ENCODE measurements at regions not wholly inside any gene's neighbourhood (a gene's known extent, or its start where the extent isn't known, plus 50 kb on each side); places are given as distances from the start of the nearest gene placed in this dataset.

DNA sequence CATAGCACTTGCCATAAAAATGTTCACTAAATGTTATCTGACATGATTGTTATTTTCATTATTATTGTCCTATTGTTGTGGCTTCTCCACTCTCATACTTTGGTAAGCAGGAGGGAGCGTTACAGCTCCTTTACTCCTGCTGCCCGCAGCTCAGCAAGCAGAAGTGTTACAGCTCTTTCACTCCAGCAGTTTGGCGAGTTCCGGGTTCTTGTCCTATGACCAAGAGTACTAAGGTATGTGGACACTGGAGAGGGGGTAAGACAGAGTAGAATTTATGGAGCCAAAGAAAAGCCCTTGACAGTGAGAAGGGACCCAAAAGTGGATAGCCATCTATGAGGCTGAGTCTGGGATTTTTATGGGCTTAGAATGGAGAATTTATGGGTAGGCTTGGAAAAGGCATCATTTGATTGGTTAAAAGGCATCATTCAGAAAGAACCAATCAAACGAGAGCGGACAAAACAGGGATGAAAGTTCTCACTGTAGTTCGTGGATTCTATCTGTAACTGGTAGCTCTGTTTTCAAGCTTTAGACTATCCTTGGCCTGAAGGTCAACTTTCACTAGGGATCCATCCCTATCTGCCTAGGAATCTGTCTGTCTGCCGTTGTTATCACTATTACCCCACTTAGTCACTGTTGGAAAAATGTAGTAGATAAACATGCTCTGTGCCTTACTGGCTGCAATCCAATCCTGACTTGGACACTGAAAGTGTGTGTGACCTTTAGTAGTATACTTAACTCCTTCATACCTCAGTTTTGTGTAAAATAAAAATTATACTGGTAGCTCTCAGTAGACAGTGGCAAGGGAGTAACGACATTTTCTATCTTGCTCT, 545.6 kb upstream of the LCORL start:
- no peak for DNase-seq (ENCODE audit: low read depth)

DNA sequence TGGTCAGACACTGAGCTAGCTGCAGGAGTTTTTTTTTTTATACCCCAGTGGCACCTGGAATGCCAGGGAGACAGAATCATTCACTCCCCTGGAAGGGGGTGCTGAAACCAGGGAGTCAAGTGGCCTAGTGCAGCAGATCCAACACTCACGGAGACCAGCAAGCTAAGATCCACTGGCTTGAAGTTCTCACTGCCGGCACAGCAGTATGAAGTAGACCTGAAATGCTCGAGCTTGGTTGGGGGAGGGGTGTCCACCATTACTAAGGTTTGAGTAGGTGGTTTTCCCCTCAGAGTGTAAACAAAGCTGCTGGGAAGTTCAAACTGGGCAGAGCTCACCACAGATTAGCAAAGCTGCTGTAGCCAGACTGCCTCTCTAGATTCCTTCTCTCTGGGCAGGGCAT, 537.9 kb upstream of the LCORL start:
- DNase-seq (ENCODE audit: low read depth): no peak

DNA sequence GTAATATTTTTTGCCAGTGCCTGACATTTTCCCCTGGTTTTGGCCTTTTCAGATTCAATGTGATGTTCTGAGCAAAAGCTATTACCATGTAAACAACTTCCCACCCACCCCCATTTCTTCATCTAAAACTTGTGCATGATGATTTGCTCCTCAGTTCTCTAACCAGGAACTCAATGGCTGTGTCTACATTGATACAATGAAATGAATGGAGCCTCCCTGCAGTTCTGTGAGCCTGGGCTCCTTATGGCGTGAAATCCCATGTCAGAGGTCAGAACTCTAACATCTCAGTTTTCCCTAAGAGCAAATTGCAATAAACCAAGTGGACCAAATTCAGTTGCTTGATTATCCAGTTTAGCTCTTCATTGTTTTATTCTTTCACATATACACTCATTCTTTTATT, 534.8 kb upstream of the LCORL start:
- no peak for DNase-seq (ENCODE audit: low read depth)

DNA sequence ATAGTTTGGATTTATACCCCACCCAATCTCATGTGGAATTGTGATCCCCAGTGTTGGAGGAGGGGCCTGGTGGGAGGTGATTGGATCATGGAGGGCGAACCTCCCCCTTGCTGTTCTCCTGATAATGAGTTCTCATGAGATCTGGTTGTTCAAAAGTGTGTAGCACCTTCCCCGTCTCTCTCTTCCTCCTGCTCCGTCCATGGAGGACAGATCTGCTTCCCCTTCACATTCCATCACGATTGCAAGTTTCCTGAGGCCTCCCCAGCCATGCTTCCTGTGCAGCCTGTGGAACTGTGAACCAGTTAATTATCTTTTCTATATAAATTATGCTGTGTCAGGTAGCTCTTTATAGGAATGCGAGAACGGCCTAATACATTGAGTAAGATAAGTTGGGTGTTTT, 518.8 kb upstream of the LCORL start:
- DNase-seq (ENCODE audit: low read depth): no peak

DNA sequence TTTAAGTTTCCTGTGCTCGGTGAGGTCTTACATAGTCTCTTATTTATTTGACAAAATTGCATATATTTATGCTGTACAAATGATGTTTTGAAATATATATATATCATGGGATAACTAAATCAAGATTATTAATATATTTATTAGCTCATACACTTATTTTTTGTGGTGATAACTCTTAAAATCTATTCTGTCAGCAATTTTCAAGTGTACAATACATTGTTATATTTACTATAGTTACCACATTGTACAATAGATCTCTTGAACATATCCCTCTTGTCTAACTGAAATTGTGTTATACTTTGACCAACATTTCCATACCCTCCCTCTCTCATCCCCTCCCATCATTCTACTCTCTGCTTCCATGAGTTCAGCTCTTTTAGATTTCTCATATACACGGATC, 516.6 kb upstream of the LCORL start:
- no peak for DNase-seq (ENCODE audit: low read depth)

DNA sequence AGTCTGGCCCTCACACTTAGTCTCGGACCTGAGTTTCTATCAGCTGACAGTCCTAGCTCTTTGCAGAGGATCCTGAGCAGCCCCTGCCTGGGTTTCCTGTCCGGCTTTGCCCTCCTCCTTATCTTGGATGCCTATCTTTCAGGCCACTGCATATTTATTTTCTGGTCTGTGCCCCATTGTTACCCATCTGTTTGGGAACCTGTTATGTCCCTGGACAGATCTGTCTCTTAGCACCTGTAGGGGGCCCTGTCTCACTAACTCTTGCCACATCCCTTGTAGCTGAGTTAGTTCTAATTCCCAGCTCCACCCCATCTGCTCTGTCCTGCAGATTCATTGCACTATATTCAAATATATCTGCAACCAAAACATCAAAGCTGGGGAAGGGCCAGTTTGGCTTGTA, 514.9 kb upstream of the LCORL start:
- no peak for DNase-seq (ENCODE audit: low read depth)

DNA sequence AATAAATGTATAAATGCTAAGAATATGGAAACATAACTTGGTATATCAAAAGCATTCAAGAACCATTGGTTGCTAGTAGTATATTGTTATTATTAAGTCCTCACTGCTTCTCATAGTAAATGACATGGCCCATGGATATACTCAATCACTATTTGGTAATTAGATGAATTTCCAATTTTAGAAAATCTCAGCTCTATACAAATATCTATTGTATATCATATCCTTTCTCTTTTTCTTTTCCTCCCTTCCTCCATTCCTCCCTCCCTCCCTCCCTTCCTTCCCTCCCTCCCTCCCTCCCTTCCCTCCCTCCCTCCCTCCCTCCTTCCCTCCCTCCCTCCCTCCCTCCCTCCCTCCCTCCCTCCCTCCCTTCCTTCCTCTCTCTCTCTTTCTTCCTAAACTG, 514.4 kb upstream of the LCORL start:
- no peak for DNase-seq (ENCODE audit: low read depth)

DNA sequence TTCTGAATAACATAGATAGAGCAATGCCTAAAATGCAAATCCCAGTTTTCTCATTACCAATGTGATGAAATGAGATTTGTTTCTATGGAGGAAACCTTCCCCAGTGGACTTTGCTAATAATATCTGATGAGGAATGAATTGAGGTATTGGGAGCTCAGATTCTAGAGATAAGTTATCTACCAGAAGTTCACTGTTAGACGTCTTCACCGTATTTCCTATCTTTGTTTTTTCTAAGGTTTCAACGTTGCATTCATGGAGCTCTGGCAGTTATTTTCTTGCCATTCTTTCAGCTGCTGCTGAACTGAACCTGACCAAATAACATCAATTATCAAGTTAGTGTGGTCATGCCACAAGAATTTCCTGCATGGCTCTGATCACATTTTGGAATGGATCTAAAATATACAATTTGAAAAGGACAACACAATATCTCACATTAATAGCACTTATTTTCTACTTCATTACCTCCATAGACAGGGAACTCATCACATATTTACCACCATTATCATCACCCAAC, 511.8 kb upstream of the LCORL start:
- DNase-seq (ENCODE audit: low read depth): no peak

DNA sequence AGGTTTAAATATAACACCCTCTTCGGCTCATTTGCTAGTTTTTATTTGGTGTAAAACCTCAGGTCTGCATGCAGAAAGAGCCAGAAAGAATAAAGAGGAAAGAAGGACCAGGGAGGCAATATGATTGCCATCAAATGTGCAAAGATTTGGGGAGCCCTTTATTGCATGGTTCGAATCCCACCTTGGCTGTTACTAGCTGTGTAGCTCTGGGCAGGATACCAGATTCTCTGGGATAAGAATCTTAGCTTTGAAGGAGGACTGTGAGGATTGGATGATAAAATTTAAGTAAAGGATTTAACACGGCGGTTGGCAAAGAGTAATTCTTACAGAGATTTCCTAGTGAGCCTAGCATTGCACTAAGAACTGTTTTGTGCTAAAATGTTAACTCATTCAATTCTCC, 510.2 kb upstream of the LCORL start:
- no peak for DNase-seq (ENCODE audit: low read depth)

DNA sequence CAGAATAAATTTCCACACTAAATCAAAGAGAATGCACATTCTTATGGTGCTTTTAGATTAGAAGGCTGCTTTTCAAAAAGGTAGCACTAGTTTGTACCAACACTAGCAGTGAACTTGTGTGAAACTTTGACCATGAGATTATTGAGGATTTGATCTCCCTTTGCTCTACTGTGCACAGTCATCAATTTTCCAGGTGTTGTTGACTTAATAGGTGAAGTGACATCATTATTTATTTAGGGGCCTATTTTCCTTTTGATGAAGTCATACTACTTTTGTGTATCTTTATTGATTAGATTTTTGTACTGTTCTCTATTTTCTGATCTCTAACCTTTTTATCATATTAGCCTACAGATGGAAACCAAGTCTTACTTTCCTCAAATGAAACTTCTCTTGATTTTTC, 507.9 kb upstream of the LCORL start:
- no peak for DNase-seq (ENCODE audit: low read depth)

DNA sequence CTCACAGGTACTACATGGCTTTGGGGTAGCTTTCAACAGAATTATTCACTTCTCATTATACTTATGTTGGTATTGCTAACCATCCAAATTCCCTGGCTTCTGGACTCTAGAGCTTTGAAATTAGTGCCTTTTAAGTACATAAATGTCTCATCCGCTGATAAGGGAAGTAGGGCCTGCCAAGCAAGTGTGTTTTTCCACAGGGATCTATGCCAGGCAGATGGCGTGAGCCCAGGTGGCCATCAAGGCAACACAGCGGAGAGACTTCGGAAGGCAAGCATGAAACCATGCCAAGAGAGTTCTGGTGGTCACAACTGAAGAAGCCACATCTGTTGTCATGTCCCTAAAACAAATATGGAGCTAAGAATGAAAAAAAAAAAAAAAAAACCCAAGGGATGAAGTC, 503.1 kb upstream of the LCORL start:
- DNase-seq (ENCODE audit: low read depth): no peak

DNA sequence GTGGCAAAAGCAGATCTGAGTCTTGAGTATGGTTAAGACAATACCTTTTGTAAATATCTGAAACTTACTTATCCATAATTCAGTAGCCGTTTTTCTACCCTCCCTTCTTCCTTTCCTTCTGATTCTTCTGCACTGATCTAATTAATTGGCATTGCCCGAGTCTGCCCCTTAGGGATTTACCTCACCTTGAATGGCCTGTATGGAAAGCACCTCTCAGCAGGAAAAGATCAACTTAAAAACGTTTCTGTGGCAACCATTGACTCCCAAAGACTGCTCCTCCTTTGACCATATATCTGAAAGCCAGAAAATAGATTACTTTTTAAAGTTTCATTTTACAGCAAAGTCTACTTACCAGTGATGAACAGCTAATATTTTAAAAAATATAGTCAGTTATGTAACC, 496.5 kb upstream of the LCORL start:
- DNase-seq (ENCODE audit: low read depth): no peak

DNA sequence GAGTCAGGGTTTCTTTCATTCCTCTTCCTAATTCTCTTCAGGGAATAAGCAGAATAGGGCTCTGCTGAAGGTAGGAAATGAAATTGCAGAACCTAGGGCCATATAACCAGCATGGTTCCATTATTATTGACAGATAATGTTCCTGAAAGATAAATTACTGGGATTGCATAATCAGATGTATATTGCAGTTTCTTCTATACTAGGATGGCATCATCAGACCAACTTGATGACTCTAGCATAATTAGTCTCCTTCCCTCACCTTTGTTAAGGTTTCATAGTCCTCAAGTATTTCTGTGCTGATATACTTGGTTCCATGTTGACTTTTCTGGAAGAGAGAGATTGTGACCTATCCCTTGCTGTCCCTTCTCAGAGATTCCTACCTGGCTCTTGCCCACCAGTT, 492.3 kb upstream of the LCORL start:
- no peak for DNase-seq (ENCODE audit: low read depth)

DNA sequence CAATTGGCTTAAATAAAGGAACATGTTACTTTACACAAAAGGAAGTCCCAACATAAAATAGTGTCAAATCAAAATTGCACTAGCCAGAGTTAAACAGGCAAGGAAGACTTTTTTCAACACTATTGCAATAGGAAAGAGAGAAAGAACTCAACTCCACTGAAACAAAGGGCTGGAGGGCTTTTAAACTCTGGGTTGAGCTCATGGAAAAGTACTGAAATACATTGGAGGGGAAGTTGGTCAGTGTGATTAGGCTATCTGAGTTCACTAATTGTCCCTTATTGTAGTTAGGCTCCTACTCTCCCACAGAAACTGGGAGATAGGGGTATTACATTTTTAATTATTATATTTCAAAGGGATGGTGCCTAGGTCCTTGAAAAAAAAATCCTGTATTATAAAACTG, 491.2 kb upstream of the LCORL start:
- no peak for DNase-seq (ENCODE audit: low read depth)

DNA sequence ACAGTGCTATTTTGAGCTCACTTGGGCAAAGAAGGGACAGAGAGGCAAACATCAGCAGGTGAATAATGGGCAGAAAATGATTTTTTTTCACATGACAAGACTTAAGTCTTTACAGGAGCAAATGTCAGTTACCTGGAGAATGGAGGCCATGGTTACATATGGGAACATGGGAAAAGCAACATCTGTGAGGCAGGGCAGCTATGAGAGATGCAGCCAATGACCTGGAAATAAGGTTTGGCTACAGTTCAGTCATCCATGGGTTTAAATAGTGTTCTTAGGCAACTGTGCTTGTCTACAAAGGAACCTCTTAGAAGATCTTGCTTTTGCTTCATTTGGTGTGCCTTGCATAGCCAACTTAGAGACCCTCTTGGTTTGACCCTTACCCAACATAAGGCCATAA, 490.2 kb upstream of the LCORL start:
- DNase-seq (ENCODE audit: low read depth): no peak

DNA sequence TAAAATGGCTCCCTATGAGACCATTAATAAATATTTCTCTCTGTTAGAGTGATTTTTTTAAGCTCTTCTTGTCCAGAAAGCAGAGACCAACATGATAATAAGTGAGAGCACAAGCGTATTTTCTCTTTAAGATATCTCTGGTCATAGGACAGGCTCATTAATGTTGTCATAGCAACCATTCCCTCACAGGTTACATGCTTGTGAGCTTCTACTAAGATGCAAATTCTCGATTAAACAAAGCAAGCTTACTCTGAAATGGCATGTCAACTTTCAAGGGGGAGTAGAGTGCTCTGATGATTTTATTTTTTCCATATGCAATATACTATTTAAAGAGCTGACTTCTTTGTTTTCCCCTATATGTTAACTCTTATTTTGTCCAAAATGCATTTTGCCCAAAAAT, 487.2 kb upstream of the LCORL start:
- DNase-seq (ENCODE audit: low read depth): no peak

DNA sequence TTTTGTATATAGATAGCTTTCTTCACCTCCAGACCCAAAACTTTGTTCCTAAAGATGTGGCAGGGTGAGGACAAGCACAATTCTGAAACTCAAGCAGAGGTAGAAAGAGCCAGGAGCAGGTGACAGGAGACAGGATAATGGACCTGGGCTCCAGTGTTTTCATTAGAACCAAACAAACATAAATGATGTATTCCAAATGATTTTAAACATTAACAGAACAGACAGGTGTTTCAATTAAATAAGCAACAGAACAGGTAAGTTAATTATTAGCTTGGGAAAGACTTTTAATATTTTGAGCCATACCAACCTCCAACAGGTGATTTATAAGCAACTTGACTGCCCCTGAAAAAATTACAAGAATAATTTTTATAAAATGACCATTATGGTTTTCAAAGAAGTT, 459.4 kb upstream of the LCORL start:
- DNase-seq (ENCODE audit: low read depth): no peak

DNA sequence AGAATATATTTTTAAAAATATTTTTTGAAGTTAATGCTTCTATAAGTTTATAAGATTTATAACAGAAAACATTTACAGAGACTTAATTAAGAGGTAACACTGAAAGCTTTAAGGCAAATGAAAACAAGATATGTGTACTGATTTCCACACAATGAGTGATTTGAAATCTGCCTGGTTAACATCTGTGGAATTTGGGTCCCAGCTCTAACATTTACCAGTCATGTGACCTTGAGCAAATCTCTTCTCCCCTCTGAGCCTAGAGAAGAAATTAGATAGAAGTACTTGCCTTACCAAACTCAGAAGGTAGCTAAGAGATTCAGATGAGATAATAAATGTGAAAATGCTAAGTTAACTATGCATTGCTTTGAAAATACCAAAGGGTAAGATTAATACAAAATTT, 458.8 kb upstream of the LCORL start:
- no peak for DNase-seq (ENCODE audit: low read depth)

DNA sequence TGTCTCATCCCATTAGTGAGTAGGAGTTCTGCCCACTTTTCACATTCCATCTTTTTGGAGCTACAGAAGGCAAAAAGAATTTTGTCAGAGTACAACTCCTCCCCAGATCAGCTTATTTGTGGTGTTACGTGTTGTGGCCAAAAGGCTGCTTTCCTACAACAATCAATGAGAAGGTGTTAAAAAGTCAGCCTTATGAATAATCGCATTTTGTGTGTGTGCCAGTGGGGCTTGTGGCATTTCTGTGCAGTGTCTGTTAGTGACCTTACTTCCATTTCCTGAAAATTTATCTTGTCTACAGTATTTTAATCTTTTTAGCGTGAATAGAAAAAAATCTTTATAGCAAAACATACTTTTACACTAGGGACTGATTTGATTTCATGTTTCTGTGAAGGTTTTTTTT, 458.3 kb upstream of the LCORL start:
- DNase-seq (ENCODE audit: low read depth): no peak

DNA sequence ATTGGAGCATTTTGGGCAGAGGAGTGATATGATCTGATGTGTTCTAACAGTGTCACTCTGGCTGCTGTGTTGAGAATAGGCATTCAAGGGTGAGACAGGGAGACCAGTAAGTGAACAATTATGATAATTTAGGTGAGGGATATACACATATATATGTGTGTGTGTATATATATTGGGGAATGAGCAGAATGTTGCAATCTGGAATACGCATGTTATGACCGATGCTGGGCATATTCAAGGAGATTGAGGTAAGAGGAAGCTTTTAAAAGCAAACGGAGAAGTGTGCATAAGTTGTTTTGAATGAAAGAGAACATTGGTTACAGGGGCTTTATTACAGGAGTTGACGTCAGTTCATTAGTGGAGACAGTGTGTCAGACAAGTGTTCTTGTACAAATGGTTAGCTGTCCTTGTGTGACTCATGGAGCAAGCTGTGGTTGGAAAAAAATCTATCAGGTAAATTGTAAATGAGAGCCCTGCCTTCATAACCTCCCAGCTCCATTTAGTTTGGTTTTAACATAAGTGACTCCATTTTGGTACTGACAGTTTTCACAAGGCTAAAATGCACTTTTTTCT, 442.5 kb upstream of the LCORL start:
- DNase-seq (ENCODE audit: low read depth): no peak

DNA sequence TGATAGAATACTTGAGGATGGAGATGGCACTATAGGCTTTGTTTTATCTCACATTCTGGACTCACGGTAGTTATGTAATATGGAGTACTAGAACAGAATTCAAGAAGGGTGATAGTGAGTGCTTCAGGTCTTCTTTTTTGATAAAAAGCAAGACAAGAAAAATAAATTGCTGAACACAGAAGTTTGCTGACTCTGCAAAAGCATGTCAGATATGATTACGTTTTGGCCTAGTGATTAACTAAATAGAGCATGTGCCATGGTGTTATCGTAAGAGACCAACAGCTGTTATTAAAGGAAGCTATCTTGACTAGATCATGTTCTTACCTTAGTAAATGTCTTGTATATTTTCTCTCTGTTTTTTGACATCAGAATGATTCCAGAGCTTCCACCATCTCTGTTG, 436.9 kb upstream of the LCORL start:
- no peak for DNase-seq (ENCODE audit: low read depth)

DNA sequence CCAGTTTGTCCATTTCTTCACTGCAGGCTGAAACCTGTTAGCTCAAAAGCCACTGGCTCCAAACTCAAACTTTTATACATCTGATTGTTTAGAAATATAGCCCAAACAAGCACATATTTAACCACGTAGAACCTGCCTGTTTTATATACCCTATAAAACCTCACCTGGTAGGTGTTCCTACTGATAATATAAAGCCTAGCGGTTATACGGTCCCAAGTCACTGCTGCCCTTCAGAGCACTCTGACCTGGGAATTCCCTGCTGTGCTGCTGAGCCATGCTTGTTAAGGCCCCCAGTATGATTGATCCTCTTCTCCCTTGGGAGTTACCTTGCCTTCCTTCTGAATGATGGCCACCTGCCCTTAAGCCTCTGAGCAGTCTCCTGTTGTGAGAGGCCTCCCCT, 432.8 kb upstream of the LCORL start:
- no peak for DNase-seq (ENCODE audit: low read depth)

DNA sequence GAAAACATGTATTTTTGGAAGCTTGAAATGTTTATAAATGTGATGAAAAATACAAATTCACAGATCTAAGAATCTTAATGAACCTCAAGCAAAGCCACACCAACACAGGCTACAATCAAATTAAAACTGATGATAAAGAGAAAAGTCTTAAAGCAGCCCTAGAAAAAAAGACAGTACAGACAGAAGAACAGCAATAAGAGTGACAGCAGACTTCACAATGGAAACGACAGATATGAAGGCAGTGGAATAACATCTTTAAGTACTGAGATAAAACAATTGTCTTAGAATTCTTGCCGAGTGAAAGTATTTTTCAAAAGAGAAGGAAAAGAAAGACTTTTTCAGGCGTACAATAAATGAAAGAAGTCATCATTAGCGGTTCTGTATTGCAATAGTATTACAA, 423.6 kb upstream of the LCORL start:
- DNase-seq (ENCODE audit: low read depth): no peak

DNA sequence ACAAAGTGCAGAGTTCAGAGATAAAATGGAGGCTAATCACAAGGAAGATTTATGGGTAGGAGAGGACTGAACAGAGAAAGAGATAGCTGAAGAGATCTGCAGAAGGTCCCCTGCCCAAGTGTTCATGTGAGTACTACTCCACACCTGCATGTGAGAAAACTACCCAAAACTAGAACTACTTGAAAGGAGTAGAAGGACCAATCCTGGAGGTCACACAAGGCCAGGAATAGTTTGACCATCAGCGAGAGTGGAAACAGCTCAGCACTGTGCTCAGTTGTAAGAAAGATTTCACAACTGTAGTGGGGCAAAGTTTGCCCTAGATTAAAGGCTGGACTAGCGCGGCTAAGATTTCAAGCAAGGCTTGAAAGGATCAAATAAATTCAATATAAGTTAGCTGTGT, 422.7 kb upstream of the LCORL start:
- DNase-seq (ENCODE audit: low read depth): no peak
